ENCODE measurements at regions not wholly inside any gene's neighbourhood (a gene's known extent, or its start where the extent isn't known, plus 50 kb on each side); places are given as distances from the start of the nearest gene placed in this dataset.

DNA sequence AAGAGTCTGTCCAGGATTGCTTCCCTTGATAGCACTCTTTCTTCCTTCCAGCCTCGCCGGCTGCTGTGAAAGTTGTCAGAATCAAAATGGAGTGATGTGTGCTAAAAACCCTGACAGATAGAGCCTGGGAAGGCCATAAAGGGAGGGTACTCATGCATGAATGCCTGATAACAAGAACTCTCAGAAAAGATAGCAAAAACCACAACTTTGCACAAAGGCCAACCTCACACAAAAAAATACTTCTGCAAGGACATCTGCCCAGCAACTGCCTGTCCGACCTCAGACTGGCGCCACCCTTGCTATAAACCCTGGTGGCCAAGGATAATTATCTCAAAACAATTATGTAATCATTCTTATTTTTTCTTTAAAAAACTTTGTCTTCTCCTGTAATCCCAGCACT is 133.2 kb upstream of the SVIL start:
- FAIRE-seq: no peak
- no peak for DNase-seq (ENCODE audit: insufficient read length, low spot score)

DNA sequence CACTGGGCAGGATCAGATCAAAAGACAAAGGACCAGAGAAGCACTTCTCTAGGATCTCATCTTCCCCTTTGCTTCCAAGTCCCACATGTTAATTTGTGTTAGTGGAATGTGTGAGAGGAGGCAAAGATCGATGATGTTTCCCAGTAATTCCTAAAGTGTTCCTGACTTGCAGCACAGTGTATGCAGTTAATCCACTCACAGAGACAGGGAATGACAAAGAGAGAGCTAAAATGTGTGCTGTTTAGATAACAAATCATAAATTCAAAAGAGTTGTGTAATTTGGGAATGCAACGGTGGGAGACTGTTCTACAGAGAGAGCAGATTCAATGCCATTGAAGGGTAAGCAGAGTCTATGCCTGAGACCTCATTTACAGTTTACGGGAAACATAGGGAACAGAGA is 132.0 kb upstream of the SVIL start:
- FAIRE-seq: peak; percentile 36
- no peak for DNase-seq (ENCODE audit: insufficient read length, low spot score)

DNA sequence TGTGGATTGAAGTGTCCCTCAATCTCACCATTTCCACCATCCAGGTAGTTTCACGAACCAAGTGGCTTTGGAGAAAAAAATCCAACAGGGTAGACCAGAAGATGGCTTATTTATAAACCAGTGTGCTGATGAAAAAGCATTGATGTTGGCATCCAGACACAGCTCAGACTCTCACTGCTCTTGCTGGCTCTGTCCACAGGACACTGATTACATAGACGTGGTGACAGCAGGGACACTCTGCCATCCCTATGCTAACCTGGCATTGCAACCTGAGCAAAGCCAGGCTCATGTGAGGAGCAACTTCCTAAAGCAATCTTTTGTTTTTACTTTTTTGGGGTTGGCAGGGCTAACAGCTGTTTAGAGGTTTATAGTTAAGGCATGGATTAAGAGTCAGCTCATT is 130.6 kb upstream of the SVIL start:
- DNase-seq (ENCODE audit: insufficient read length, low spot score) (no peak), FAIRE-seq (no peak)

- DNase-seq (ENCODE audit: insufficient read length, low spot score) (no peak), FAIRE-seq (no peak)
Measured at GRCh38 chr10:29763396-29763795, 128.6 kb upstream of the SVIL start.

DNA sequence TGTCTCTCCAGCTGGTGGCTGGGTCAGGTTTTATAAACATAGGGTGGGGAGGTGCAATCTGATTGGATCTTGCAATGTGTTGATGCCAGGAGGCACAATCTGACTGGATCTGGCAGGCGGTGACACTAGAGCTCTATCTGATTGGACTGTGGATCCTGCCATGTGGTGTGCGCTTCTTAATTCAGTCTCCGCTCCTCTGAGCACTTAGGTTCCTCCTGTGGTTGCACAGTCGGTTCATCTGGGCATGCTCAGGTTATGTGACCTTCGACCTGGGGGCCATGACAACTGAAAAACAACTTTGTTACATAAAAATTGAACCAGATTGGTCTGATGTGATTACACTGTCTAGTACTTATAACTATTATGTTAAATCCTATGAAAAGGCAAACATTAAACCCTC is 127.1 kb upstream of the SVIL start:
- FAIRE-seq (no peak), DNase-seq (ENCODE audit: insufficient read length, low spot score) (no peak)

DNA sequence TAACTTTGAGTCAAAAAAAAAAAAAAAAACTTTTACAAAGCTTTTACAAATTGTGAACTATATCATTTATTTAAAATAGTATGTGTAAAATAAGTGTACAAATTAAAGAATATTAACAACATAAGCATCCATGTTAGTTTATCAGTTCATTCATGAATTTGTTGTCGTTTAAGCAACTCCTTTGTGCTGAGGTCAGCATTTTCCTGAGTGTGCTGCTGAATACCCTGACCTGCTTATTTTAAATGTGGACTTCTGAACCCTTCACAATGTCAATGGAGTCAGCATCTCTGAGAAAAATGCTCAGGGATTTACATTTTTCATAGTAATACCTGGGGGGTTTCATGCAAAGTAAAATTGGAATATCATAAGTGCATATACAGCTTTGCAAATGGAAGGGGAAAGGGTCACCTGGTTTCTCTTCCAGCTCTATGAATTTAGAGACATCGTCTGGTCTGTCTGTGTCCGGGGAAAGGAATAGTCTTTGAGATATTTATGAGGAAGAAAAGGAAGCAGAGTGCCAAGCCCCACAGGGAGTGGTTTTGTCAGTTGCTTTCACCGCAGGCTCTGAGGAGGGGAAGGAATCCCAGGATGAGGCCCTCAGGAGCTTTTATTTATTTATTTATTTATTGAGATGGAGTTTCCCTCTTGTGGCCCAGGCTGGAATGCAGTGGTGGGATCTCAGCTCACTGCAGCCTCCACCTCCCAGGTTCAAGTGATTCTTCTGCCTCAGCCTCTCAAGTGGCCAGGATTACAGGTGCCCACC is 125.5 kb upstream of the SVIL start:
- DNase-seq (ENCODE audit: insufficient read length, low spot score) (no peak), FAIRE-seq (no peak)

DNA sequence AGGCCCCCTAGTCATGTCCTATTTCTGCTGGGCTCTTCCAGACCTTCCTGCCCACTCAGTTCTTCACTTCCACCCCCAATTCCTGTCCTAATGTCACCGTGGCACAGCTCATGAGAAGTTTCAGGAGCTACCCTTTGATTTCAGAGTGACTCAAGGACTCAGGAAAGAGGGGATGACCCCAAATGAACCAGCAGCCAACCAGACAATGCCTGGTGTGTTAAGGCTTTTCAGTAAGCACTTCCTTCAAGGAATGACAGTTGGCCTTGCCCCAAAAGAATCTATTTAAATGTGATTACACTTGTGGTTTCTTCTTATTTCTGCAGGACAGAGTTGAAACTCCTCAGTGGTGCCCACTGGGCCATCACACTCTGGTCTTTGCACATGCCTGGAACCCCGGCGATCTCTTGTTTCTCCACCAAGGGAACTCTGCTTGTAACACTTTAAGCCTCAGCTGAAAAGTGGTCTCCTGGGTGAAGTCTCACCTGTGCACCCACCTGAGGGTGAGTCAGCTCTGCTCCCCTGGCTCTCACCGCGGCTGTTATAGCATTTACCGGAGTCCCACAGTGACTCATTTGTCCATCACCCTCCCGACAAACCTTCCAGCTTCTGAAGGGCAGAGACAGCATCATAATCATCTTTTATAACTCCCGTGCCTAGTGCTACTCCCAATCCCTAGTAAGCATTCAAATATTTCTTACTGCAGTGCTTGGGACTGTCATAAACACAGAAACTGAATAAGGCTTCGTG is 123.0 kb upstream of the SVIL start:
- DNase-seq (ENCODE audit: insufficient read length, low spot score) (peak; percentile 34), FAIRE-seq (no peak)

DNA sequence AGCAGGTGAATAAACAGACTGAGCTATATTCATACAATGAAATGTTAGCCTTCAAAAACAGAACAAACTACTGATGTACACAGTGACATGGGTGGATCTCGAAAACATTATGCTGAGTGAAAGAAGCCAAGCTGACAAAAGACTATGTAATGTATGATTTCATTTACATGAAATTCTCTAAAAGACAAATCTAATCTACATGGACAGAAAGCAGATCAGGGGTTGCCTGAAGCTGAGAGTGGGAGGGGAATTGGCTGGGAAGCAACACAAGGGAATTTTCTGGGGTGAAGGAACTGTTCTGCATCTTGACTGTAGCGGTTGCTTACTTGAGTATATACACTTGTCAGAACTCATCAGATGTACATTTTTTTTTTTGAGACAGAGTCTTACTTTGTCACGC is 121.7 kb upstream of the SVIL start:
- DNase-seq (ENCODE audit: insufficient read length, low spot score): no peak
- no peak for FAIRE-seq

- no peak for DNase-seq (ENCODE audit: insufficient read length, low spot score)
- FAIRE-seq: no peak
Measured at GRCh38 chr10:29753283-29753682, 118.5 kb upstream of the SVIL start.

GRCh38 chr10:29751684-29752083 is 116.9 kb upstream of the SVIL start:
- DNase-seq (ENCODE audit: insufficient read length, low spot score): no peak
- no peak for FAIRE-seq

DNA sequence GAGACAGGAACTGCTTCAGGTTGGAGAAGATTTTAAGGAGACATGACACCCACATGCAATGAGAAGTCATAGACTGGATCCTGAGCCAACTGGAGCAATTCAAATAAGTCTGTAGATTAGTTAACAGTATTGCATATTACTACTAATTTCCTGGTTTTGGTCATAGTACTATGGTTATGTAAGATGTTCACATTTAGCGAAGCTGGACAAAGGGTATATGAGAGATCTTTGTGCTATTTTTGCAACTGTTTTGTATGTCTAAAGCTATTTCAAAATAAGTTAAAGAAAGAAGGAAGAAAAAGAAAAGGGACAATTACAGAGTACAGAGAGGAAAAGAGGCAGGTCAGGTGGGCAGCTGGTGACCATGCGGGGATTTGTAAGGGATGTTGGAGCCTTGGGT is 116.5 kb upstream of the SVIL start:
- DNase-seq (ENCODE audit: insufficient read length, low spot score) (no peak), FAIRE-seq (no peak)

DNA sequence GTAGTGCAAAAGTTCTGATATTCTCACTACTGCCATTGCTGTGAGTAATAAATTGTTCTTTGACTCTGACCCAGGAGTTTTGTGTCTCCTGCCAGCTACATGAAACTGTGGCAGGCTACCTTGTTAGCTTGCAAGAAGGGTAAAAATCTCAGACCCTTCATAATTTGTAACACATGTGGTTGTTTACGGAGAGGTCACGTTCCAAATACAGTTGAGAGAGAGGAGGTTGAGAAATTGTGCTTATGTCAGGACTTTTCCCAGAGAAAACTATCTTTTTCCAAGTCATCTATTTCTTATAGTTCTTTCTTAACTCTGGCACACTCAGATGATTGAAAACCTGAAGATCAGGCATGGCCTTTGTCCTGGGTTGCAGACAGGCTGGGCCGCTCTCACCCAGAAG is 114.4 kb upstream of the SVIL start:
- FAIRE-seq (no peak), DNase-seq (ENCODE audit: insufficient read length, low spot score) (no peak)

DNA sequence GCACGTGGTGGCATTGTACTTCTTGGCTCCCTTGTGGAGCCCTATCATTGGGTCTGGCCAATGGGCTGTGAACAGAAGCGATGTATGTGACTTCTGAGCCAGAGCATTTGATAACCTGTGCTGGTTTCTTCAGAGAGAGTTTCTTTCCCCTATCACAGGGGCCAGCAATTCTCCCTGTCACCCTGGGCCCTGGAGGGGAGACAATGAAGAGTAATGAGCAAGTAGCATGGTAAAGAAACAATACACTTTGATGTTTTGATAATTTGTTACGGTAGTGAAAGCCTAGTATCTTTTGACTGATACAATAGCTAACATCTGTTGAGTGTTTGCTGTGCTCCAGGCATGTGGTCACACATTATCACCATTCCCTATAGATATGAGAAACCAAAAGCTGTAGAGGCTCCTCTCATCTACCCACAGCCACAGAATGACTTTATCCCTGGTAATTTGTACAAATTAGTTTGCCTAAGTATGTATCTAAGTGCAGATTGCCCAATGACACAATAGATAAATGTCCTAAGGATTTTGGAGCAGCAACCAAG is 113.4 kb upstream of the SVIL start:
- FAIRE-seq (no peak), DNase-seq (ENCODE audit: insufficient read length, low spot score) (no peak)

DNA sequence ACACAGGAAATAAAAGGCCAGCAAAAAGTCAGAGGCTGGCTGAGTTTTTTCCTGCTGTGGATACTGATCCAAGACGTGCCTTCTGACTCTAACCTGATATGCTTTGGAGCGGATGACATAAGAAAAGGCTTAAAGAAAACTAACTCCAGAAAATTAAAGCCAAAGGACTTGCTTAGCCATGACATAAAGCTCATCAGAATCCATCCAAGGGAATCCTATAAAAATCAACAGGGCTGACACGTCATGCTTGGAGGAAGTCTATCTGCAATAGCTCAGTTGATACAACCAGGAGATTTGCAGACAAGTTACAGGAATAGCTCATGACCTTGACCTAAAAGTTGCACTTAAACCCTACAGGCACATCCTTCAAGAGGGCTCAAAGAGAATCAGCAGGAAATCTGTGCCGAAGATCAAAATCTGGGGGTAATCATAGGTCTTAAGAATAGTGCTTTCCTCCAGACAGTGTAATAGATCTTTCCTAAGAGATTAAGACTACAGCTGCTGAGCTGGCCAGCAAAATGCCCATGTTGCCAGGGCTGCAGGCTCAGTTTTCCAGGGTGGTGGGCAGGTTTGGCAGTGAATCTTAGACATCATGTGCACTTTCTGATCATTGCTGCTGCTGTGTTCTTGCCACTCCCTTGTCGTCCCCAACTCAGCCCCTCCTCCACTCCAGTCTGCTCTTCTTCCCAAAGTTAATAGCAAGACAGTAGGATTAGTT is 111.5 kb upstream of the SVIL start:
- FAIRE-seq (no peak), DNase-seq (ENCODE audit: insufficient read length, low spot score) (no peak)

DNA sequence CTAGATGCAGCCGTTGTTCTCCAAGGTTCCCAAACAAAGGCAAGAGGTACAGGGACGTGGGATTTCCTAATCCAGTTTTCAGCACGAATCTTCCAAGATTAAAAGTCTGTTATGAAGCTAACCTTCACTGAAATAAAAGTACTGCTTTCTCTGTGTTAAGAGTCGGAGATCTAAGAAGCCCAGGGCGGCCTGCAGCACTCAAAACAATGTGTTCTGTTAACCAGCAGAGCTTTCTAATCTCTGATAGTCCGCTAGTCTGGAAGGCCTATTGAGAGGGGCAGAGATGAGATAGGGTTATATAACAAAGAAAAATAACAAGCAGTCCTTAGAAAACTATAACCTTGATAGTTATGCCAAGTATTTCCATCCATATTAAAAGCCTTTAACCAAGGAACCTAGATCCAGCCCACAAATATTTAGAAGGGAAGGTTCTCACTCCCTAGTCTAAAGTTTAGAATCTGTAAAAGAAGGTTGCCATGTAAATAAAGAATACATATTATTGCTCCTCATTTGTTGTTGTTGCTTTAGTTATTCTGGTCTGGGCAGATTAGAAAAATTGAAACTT is 106.3 kb upstream of the SVIL start:
- FAIRE-seq (no peak), DNase-seq (ENCODE audit: insufficient read length, low spot score) (no peak)

DNA sequence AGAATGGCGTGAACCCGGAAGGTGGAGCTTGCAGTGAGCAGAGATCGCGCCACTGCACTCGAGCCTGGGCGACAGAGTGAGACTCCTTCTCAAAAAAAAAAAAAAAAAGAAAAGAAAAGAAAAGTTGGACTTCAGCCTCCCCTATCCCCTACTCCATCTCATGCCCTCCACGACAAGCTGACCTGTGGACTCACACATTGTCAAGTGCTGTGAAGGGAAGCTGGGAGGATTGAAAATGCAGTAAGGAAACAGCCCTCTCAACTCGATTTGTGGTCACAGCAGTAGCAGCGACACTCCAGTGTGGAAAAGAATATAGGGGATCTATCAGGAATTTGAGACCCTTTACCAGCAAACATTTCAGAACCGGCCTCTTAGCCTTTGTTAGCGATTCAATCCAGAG is 103.6 kb upstream of the SVIL start:
- DNase-seq (ENCODE audit: insufficient read length, low spot score) (no peak), FAIRE-seq (no peak)

GRCh38 chr10:29737074-29737593 is 102.4 kb upstream of the SVIL start:
- DNase-seq (ENCODE audit: insufficient read length, low spot score) (no peak), FAIRE-seq (no peak)

DNA sequence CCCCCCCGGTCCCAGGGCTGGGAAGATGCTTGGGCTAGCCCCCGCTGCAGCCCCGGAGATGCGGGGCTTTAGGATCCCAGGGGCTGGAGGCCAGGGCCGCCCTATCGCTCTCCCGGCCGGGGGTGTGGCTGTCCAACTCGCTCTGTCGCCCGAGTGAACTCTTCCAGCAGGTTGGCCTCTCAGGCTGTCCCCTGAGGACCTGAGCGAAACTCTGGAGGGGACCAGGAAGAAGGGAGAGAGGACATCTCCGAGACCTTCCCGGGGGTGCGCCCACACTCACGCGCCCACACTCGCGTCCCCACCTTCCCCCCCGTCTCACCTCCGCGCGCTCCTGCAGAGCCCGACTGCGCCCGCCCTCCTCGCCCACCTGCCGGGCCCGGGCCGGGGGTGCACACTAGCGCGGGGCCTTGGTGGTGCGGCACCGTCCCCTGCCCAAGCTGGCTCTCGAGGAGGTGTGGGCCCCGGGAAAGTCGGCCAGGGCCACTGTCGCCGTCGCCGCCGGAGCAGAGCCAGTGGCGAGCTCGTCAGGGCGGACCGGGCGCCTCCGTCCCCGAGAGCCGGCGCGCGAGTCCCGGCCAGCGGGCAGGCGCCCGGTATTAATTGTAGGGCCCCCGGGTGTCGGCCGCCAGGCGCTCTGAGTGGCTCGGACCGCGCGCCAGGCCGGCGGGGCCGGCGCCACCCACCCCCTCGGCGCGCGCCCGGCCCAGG is 101.7 kb upstream of the SVIL start:
- no peak for FAIRE-seq
- peak; percentile 79 for DNase-seq (ENCODE audit: insufficient read length, low spot score)

DNA sequence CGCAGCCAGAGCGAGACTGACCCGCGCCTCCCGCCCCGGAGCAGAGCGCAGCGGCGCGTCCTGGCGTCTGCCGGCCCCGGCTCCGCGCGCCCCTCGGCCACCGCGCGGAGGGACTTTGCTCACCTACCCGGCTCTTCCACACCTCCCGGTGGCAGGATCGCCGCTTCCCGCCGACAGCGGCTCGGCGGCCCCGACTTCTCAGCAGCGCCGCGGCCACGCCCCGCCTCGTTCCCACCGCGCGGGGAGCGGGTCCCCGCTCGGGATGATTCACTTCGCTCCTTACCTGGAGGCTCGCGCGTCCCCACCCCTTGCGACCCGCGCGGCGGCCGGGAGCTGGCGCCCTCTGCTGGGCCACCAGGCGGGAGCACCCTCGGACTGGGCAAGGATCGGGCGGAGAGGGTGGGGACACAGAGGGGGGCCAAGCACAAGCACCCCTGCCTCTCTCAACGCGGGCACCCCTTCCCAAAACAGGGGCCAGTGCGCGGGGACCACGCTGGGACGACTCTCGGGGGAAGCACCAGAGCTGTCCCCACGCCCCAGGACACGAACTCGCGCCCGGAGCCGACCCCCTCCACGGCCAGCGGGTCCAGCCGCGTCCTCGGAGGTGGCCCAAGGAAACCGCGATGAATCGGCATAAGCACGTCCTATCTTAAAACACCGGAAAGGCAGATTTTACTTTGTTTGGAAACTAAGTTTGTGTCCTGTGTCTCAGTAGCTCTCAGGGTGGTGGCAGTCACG is 101.0 kb upstream of the SVIL start:
- FAIRE-seq: peak; percentile 72
- peak; percentile 89 for DNase-seq (ENCODE audit: insufficient read length, low spot score)

All from HTR-8/SVneo (cell line).